ENCODE measurements at regions not wholly inside any gene's neighbourhood (a gene's known extent, or its start where the extent isn't known, plus 50 kb on each side); places are given as distances from the start of the nearest gene placed in this dataset.

GRCh38 chr16:7990626-7991260, 599.6 kb downstream of the TMEM114 start:
- intact Hi-C loops (cut with micrococcal nuclease; ENCODE audit: unreplicated experiment): no loop called here
- H3K4me1 ChIP-seq (ENCODE audit: insufficient read depth, low read length, poor library complexity, severe bottlenecking): no peaks in the 10 kb centered on the region
- POLR2A ChIA-PET: no interaction called here
- H3K79me2 ChIP-seq (ENCODE audit: insufficient read depth, low read depth, low read length): no peaks in the 10 kb centered on the region
- H3K4me3 ChIP-seq (ENCODE audit: low read depth, low read length, poor library complexity, severe bottlenecking): no peak overlapping the region
- H3K9me2 ChIP-seq (ENCODE audit: insufficient read depth, low read length): no peaks in the 10 kb centered on the region
- H3K4me2 ChIP-seq (ENCODE audit: low read length): no peak overlapping the region
- H3K27ac ChIP-seq (ENCODE audit: low read depth, low read length, poor library complexity, severe bottlenecking): no peak overlapping the region
- no TSS peak for BruUV-seq (replicated peaks)
- no peak for DNase-seq (ENCODE audit: low spot score)
- no peaks in the 10 kb centered on the region for H3K9me3 ChIP-seq (ENCODE audit: low read length)
- no peak overlapping the region for H2AFZ ChIP-seq (ENCODE audit: low read length)
- H3K36me3 ChIP-seq (ENCODE audit: insufficient read depth, low read length): no peaks in the 10 kb centered on the region
- TF ChIP-seq CTCF (conservative IDR thresholded peaks at IDR 0.05; ENCODE audit: low read length): no peak
- TF ChIP-seq EZH2phosphoT487 (IDR thresholded peaks at IDR 0.05; ENCODE audit: borderline replicate concordance, low read depth, low read length): no peak
- no peaks in the 10 kb centered on the region for H4K20me1 ChIP-seq (ENCODE audit: insufficient read depth, low read length)
- CTCF ChIA-PET (ENCODE audit: unreplicated experiment): no interaction called here

GRCh38 chr16:7983676-7984075, 606.6 kb downstream of the TMEM114 start:
- H3K79me2 ChIP-seq (ENCODE audit: insufficient read depth, low read depth, low read length): no peaks in the 10 kb centered on the region
- no peak overlapping the region for H2AFZ ChIP-seq (ENCODE audit: low read length)
- ChIA-PET CTCF (ENCODE audit: unreplicated experiment) (no interaction called here), POLR2A (no interaction called here)
- no peaks in the 10 kb centered on the region for H3K9me2 ChIP-seq (ENCODE audit: insufficient read depth, low read length)
- H3K9me3 ChIP-seq (ENCODE audit: low read length): no peaks in the 10 kb centered on the region
- intact Hi-C loops (cut with micrococcal nuclease; ENCODE audit: unreplicated experiment): no loop called here
- no peak for TF ChIP-seq EZH2phosphoT487 (IDR thresholded peaks at IDR 0.05; ENCODE audit: borderline replicate concordance, low read depth, low read length)
- TF ChIP-seq CTCF (conservative IDR thresholded peaks at IDR 0.05; ENCODE audit: low read length): no peak
- H3K36me3 ChIP-seq (ENCODE audit: insufficient read depth, low read length): no peaks in the 10 kb centered on the region
- no TSS peak for BruUV-seq (replicated peaks)
- no peaks in the 10 kb centered on the region for H4K20me1 ChIP-seq (ENCODE audit: insufficient read depth, low read length)
- no peak overlapping the region for H3K4me3 ChIP-seq (ENCODE audit: low read depth, low read length, poor library complexity, severe bottlenecking)
- no peak overlapping the region for H3K27ac ChIP-seq (ENCODE audit: low read depth, low read length, poor library complexity, severe bottlenecking)
- no peak overlapping the region for H3K4me2 ChIP-seq (ENCODE audit: low read length)
- DNase-seq (ENCODE audit: low spot score): no peak
- H3K4me1 ChIP-seq (ENCODE audit: insufficient read depth, low read length, poor library complexity, severe bottlenecking): no peaks in the 10 kb centered on the region

- no peak overlapping the region for H3K4me2 ChIP-seq (ENCODE audit: low read length)
- POLR2A ChIA-PET: no interaction called here
- no peaks in the 10 kb centered on the region for H3K4me1 ChIP-seq (ENCODE audit: insufficient read depth, low read length, poor library complexity, severe bottlenecking)
- TF ChIP-seq EZH2phosphoT487 (IDR thresholded peaks at IDR 0.05; ENCODE audit: borderline replicate concordance, low read depth, low read length): no peak
- TF ChIP-seq CTCF (conservative IDR thresholded peaks at IDR 0.05; ENCODE audit: low read length): no peak
- no peaks in the 10 kb centered on the region for H3K9me2 ChIP-seq (ENCODE audit: insufficient read depth, low read length)
- no peaks in the 10 kb centered on the region for H3K9me3 ChIP-seq (ENCODE audit: low read length)
- no peak overlapping the region for H2AFZ ChIP-seq (ENCODE audit: low read length)
- intact Hi-C loops (cut with micrococcal nuclease; ENCODE audit: unreplicated experiment): no loop called here
- no TSS peak for BruUV-seq (replicated peaks)
- no peak for DNase-seq (ENCODE audit: low spot score)
- H3K79me2 ChIP-seq (ENCODE audit: insufficient read depth, low read depth, low read length): no peaks in the 10 kb centered on the region
- no peak overlapping the region for H3K4me3 ChIP-seq (ENCODE audit: low read depth, low read length, poor library complexity, severe bottlenecking)
- H3K36me3 ChIP-seq (ENCODE audit: insufficient read depth, low read length): no peaks in the 10 kb centered on the region
- H4K20me1 ChIP-seq (ENCODE audit: insufficient read depth, low read length): no peaks in the 10 kb centered on the region
- H3K27ac ChIP-seq (ENCODE audit: low read depth, low read length, poor library complexity, severe bottlenecking): no peak overlapping the region
- CTCF ChIA-PET (ENCODE audit: unreplicated experiment): no interaction called here
These were observed 610.2 kb downstream of the TMEM114 start for GRCh38 chr16:7980133-7980483.

Measured in OCI-LY7 (cell line).